Endothelial cell of umbilical vein (primary cell): ENCODE measurements at regions not wholly inside any gene's neighbourhood (a gene's known extent, or its start where the extent isn't known, plus 50 kb on each side); places are given as distances from the start of the nearest gene placed in this dataset.

Experiments
- BruUV-seq: library from RNA; stranded (reverse); fragments of 400-500 nt; replicated peaks from 2 replicates; lab custom pipeline; 2021; lab: Mats Ljungman, UMichigan
- CTCF ChIA-PET: fragments of 300-600, 350-600 bp; sonication (Branson Sonifier 250); formaldehyde crosslinking; loops from one replicate; lab custom pipeline; 2021; ENCODE audit warnings: antibody characterized with exemption, inconsistent platforms; lab: Charles Lee
- POLR2A ChIA-PET: fragments of 300-600, 350-600 bp; sonication (Branson Sonifier 250); formaldehyde crosslinking; loops from one replicate; lab custom pipeline; 2021; ENCODE audit warnings: antibody characterized with exemption, inconsistent platforms; lab: Charles Lee
- DNase-seq: peaks from one replicate; pipeline ENCODE4 v3.0.0-alpha.2; 2011; ENCODE audit warnings: low read depth, low spot score
- FAIRE-seq: peaks from 2 replicates; lab custom pipeline; 2011; peaks lifted over from hg19 to GRCh38; lab: Jason Lieb, UNC
- H2AFZ ChIP-seq: 2 replicates; pipeline ENCODE4 v1.6.0; 2012; ENCODE audit warnings: low read depth, low read length, control low read depth, inconsistent platforms
- H3K27ac ChIP-seq: 2 replicates; pipeline ENCODE4 v1.5.1; 2011; ENCODE audit warnings: low read depth, mild to moderate bottlenecking, control low read depth, low read length, moderate library complexity; ENCODE audit not compliant: insufficient read depth
- H3K27me3 ChIP-seq, 2 experiments: 2 replicates each; pipeline versions ENCODE4 v1.6.0 to v1.6.1; 2011; ENCODE audit warnings: low read length in 2 of 2, mixed read lengths in 1 of 2; ENCODE audit not compliant: control insufficient read depth in 2 of 2, insufficient read depth in 2 of 2
- H3K36me3 ChIP-seq, 2 experiments: 2 replicates in 1 of 2; 3 replicates in 1 of 2; pipeline ENCODE4 v1.5.1; 2011; ENCODE audit warnings: low read length in 2 of 2, mild to moderate bottlenecking in 1 of 2, moderate library complexity in 1 of 2; ENCODE audit not compliant: control insufficient read depth in 2 of 2, insufficient read depth in 2 of 2; ENCODE audit errors: extremely low read depth in 1 of 2
- H3K4me1 ChIP-seq: 3 replicates; pipeline ENCODE4 v1.5.1; 2011; ENCODE audit warnings: mild to moderate bottlenecking, low read length; ENCODE audit not compliant: control insufficient read depth, insufficient read depth; ENCODE audit errors: extremely low read depth
- H3K4me2 ChIP-seq: 2 replicates; pipeline ENCODE4 v1.6.1; 2011; ENCODE audit warnings: low read length, control low read depth, mixed read lengths; ENCODE audit not compliant: insufficient read depth
- H3K4me3 ChIP-seq, 3 experiments: fragments of 200-600 bp in 1 of 3; sonication (generic), shearing (Covaris generic) in 1 of 3; replicated peaks in 1 of 3; 2 replicates each; pipeline ENCODE4 v1.5.1; 2011 to 2016; ENCODE audit warnings: control low read depth in 3 of 3, low read length in 3 of 3, mild to moderate bottlenecking in 2 of 3, inconsistent platforms in 1 of 3, low read depth in 1 of 3, moderate library complexity in 1 of 3; ENCODE audit not compliant: insufficient read depth in 1 of 3
- H3K79me2 ChIP-seq: 2 replicates; pipeline ENCODE4 v1.6.0; 2012; ENCODE audit warnings: low read length, inconsistent platforms; ENCODE audit not compliant: control insufficient read depth, insufficient read depth
- H3K9ac ChIP-seq: replicated peaks from 2 replicates; pipeline ENCODE3; 2011; ENCODE audit warnings: low read length, control low read depth; ENCODE audit not compliant: insufficient read depth; ENCODE audit errors: extremely low read depth
- H3K9me1 ChIP-seq: replicated peaks from 3 replicates; pipeline ENCODE4 v1.6.0; 2011; ENCODE audit warnings: mild to moderate bottlenecking, low read length; ENCODE audit not compliant: control insufficient read depth, insufficient read depth; ENCODE audit errors: extremely low read depth
- H3K9me3 ChIP-seq: replicated peaks from 2 replicates; pipeline ENCODE4 v1.5.1; 2012; ENCODE audit warnings: low read length, inconsistent platforms; ENCODE audit not compliant: control insufficient read depth, insufficient read depth
- H4K20me1 ChIP-seq: replicated peaks from 2 replicates; pipeline ENCODE3; 2011; ENCODE audit warnings: mild to moderate bottlenecking, low read length; ENCODE audit not compliant: control insufficient read depth, insufficient read depth; ENCODE audit errors: extremely low read depth
- EZH2 ChIP-seq: IDR thresholded peaks from 2 replicates; pipeline ENCODE4 v1.6.1; 2012; ENCODE audit warnings: borderline replicate concordance, low read depth, mild to moderate bottlenecking, moderate library complexity, low read length, inconsistent platforms; ENCODE audit not compliant: severe bottlenecking
- FOS ChIP-seq: IDR thresholded peaks from 2 replicates; pipeline ENCODE4 v1.6.1; 2011; ENCODE audit warnings: mild to moderate bottlenecking, low read length, moderate library complexity, borderline replicate concordance; ENCODE audit not compliant: insufficient read depth
- GATA2 ChIP-seq: IDR thresholded peaks from 2 replicates; pipeline ENCODE4 v1.7.0; 2011; ENCODE audit warnings: low read depth, mild to moderate bottlenecking, moderate library complexity, mixed read lengths, low read length; ENCODE audit not compliant: insufficient read length, insufficient read depth
- JUN ChIP-seq: IDR thresholded peaks from 2 replicates; pipeline ENCODE4 v1.6.1; 2011; ENCODE audit warnings: borderline replicate concordance, low read depth; ENCODE audit not compliant: insufficient read length, insufficient read depth
- MYC ChIP-seq: IDR thresholded peaks from one replicate; pipeline ENCODE4 v1.6.1; 2011; ENCODE audit warnings: mild to moderate bottlenecking, low read depth, low read length
- POLR2A ChIP-seq: IDR thresholded peaks from 2 replicates; pipeline ENCODE4 v1.6.1; 2012; ENCODE audit warnings: low read depth, mild to moderate bottlenecking, control low read depth, low read length
- POLR2AphosphoS5 ChIP-seq: IDR thresholded peaks from 2 replicates; pipeline ENCODE4 v1.6.1; 2012; ENCODE audit warnings: low read depth, mild to moderate bottlenecking, control low read depth, low read length, moderate library complexity; ENCODE audit not compliant: insufficient read depth
- dilution Hi-C: fragments of 300-500 bp; cut with MboI; formaldehyde crosslinking; loops from one replicate; pipeline ENCODE4 v1.15.0; 2019; ENCODE audit warnings: low sequenced_read_pairs; ENCODE audit not compliant: extremely low pct_ligation_motif_present
- intact Hi-C: fragments of 100-400 bp; cut with micrococcal nuclease; formaldehyde crosslinking; loops from one replicate; pipeline ENCODE4 v1.10.0; 2022
- TF ChIP-seq, protein P1 (sequence below): IDR thresholded peaks from 2 replicates; pipeline ENCODE4 v1.6.1; 2011; ENCODE audit not compliant: insufficient read depth, insufficient read length
- TF ChIP-seq, protein P2 (sequence below), 2 donors: IDR thresholded peaks; 1 replicate in 1 of 2; 2 replicates in 1 of 2; pipeline ENCODE4 v1.5.1; 2011; ENCODE audit warnings: low read length in 2 of 2, mild to moderate bottlenecking in 2 of 2, moderate library complexity in 2 of 2, control low read depth in 1 of 2, inconsistent platforms in 1 of 2, low read depth in 1 of 2; ENCODE audit not compliant: insufficient read depth in 1 of 2; ENCODE audit errors: extremely low read depth in 1 of 2

DNA sequence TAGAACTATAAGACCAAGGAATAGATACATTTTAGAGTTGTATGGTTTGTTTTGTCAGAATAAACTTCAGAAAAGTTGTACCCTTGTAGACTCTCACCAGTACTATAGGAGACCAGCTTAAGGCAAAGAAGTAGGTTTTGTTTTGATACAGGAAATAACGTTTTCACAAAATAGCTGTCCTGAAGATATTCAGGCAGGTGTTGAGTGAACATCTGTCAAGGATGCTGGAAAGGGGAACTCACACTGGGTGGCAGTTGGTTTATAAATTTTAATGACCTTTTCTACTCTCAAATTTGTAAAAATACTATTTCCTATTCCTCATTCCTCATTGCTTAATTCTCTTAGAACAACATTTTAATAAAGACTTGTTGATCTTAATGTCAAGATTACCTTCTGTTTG, 174.0 kb upstream of the MAN1A1 start:
- BruUV-seq: no TSS peak
- Histone ChIP-seq H3K4me3 (no peak overlapping the region), H3K4me1 (no peaks in the 10 kb centered on the region), H3K79me2 (no peaks in the 10 kb centered on the region), H3K9ac (no peak overlapping the region), H3K27me3 (no peaks in the 10 kb centered on the region), H3K27ac (no peak overlapping the region), H4K20me1 (no peaks in the 10 kb centered on the region), H2AFZ (no peak overlapping the region), H3K4me2 (no peak overlapping the region), H3K9me1 (no peaks in the 10 kb centered on the region), H3K9me3 (no peaks in the 10 kb centered on the region), H3K36me3 (no peaks in the 10 kb centered on the region)
- no peak for DNase-seq
- no peak for FAIRE-seq
- intact Hi-C loops: no loop called here
- no peak for TF ChIP-seq EZH2
- TF ChIP-seq, protein P1, sequence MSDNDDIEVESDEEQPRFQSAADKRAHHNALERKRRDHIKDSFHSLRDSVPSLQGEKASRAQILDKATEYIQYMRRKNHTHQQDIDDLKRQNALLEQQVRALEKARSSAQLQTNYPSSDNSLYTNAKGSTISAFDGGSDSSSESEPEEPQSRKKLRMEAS: no peak
- TF ChIP-seq MYC: no peak
- ChIA-PET POLR2A (no interaction called here), CTCF (no interaction called here)
- dilution Hi-C loops: no loop called here

DNA sequence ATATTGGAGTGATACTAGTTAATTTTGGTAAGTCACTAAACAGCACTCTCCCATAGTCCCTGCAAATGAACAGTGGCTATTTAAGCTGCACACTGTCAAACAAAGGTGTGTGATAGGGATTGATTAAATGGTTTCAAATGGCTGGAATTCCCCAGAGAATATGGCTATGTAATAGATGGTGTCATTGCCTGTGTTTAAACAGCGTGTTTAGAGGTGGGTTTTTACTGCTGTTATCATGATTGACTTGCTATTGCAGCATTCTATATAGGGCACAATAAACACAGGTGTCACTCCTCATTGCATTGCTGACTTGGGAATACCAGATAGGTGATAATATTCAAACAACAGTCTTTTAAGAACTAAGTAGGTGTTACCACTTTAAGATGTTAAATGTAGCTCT, 171.7 kb upstream of the MAN1A1 start:
- Histone ChIP-seq H3K9me1 (no peaks in the 10 kb centered on the region), H3K27me3 (no peaks in the 10 kb centered on the region), H3K9me3 (no peaks in the 10 kb centered on the region), H4K20me1 (no peaks in the 10 kb centered on the region), H3K4me2 (no peak overlapping the region), H3K36me3 (no peaks in the 10 kb centered on the region), H3K4me1 (no peaks in the 10 kb centered on the region), H3K27ac (no peak overlapping the region), H3K79me2 (no peaks in the 10 kb centered on the region), H2AFZ (no peak overlapping the region), H3K9ac (no peak overlapping the region), H3K4me3 (no peak overlapping the region)
- FAIRE-seq (no peak), DNase-seq (no peak)
- TF ChIP-seq GATA2: no peak
- TF ChIP-seq EZH2: no peak
- no peak for TF ChIP-seq FOS
- TF ChIP-seq JUN: no peak
- TF ChIP-seq POLR2A: no peak
- TF ChIP-seq MYC: no peak
- TF ChIP-seq POLR2AphosphoS5: no peak
- TF ChIP-seq, protein P2, sequence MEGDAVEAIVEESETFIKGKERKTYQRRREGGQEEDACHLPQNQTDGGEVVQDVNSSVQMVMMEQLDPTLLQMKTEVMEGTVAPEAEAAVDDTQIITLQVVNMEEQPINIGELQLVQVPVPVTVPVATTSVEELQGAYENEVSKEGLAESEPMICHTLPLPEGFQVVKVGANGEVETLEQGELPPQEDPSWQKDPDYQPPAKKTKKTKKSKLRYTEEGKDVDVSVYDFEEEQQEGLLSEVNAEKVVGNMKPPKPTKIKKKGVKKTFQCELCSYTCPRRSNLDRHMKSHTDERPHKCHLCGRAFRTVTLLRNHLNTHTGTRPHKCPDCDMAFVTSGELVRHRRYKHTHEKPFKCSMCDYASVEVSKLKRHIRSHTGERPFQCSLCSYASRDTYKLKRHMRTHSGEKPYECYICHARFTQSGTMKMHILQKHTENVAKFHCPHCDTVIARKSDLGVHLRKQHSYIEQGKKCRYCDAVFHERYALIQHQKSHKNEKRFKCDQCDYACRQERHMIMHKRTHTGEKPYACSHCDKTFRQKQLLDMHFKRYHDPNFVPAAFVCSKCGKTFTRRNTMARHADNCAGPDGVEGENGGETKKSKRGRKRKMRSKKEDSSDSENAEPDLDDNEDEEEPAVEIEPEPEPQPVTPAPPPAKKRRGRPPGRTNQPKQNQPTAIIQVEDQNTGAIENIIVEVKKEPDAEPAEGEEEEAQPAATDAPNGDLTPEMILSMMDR (IDR thresholded peaks at IDR 0.05; ENCODE audit: extremely low read depth in 1 of 2, insufficient read depth in 1 of 2, low read depth in 1 of 2, low read length in 2 of 2): no peak
- TF ChIP-seq, protein P1: no peak
- dilution Hi-C loops (no loop called here), intact Hi-C loops (no loop called here)
- no TSS peak for BruUV-seq
- POLR2A ChIA-PET: no interaction called here
- CTCF ChIA-PET: no interaction called here
